ENCODE measurements at regions not wholly inside any gene's neighbourhood (a gene's known extent, or its start where the extent isn't known, plus 50 kb on each side); places are given as distances from the start of the nearest gene placed in this dataset.

- DNase-seq: no peak
Observed at GRCh38 chr20:11437090-11437489, 480.6 kb upstream of the BTBD3 start.

- no peak for DNase-seq
Observed at GRCh38 chr20:11437611-11438380, 479.9 kb upstream of the BTBD3 start.

DNA sequence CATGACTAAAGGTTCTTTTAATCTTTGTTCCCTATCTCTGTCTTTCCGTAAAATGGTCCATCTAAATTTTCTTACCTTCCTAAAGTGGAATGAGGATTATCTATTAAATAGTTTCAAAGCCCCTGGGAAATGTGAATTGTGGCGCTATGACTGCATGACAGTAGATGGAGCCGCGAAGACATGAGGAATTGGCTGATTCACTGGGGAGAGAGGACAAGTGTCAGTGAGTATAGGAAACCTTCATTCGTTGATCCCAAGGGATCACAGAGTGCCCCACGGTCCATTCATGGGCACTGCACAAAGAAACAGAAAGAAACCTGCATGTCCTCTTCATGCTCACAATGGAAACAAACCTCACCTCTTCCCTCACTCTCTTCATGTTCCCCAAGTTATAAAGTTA is 479.3 kb upstream of the BTBD3 start:
- DNase-seq: peak; percentile 7

DNA sequence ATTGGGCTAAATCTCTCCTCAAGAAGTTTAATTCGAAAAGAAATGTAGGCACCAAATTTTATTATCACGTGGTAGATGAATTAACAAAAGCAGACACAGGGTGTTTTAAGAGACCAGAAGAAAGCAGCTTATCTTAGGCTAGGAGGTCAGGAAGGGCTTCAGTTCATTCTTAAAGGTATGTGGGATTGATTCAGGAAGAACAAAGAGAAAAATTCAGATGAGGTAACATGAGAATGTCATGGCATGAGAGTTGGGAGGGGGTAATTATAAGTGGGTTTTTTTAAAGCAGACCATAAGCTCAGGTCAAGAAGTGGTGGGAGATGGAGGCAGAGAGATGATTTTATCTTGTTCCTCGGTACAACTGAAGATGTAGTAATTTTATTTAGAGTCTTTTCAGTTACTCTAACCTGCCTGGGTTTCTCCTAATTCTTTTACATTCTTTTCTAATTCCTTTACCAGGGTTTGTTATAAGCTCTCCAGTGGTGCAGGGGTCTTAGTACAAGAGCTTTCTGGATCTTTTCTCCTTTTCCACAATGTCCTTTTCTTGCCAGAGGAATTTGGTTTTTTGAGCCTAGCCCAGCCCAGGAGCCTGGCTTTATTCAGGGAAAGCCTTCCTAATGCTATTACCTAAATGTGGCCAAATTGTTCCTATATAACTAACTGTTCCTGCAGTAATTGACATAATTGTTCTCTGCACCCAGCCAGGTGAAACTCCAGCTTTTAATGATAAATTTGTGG is 474.1 kb upstream of the BTBD3 start:
- no peak for DNase-seq

- DNase-seq: no peak
Observed at GRCh38 chr20:11445161-11445560, 472.5 kb upstream of the BTBD3 start.

- no peak for DNase-seq
Observed at GRCh38 chr20:11445891-11446290, 471.8 kb upstream of the BTBD3 start.

DNA sequence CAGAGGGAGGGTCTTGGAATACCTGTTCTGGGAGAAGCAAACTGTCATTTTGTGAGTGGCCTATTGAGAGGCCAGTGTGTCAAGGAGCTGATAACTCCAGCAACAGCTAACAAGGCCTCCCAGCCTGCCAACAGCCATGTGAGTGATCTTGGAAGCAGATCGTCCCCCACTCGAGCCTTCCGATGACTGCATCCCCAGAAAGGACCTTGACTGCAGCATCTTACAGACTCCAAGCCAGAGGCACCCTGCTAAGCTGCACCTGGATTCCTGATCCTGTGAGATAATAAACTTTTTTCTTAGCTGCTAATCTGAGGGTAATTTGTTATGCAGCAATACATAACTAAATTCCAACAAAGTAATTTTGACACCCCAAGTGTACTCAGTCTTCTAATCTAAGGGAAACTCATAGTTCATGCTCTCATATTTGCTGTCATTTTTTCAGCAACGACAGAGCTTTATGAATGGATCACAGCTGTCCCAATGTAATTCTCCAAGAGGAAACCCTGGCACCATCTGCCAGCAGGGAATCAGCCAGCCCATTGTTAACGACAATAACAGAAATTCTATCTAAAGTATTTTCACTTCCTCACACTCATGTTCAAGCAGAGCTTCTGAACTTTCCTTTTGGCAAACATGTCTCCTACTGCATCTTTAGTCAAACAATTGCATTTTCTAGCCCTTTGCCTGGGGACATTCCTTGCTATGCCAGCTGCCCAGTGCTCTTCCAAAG is 470.2 kb upstream of the BTBD3 start:
- DNase-seq: no peak

- no peak for DNase-seq
Observed at GRCh38 chr20:11448554-11448953, 469.1 kb upstream of the BTBD3 start.

DNA sequence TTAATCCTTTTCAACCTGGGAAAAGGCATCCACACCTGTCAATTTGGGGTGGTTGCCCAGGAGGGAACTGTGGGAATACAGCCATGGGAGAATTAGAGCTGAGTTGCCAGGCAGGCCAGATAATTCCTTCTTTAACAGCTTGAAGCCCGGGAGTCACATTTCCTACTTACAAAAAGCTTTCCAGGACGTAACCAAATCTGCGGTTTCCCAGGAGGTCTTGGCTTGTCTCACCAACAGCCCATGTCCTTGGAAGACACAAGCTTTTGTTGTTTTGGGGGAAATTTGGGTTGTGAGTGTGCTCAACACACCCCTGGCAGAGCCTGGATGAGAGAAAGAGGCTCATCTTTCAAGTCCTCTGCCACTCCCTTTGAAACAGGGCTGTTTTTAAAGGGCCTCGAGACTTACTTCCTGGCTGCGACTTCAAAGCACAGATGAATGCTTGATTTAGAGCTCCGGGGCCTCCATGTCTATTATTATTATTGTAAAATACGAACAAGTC is 465.9 kb upstream of the BTBD3 start:
- DNase-seq: no peak

DNA sequence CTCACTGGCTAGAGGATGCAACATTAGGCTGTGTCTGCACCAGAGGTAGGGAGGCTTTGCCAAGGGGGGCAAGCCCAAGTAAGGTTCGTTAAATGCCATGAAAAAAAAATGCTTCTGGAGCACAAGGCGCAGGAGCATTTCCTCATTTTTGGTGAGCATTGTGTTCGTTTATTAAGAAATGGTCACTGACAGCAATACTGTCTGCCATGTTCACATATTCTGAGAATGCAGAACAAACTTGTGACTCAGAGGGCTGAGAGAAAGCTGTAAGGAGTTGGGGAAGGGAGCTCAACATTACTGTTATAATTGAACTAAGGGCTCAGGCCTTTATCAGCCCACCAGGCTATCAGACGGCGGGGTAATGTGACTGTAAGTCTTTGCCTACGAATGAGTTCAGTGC is 465.4 kb upstream of the BTBD3 start:
- no peak for DNase-seq

DNA sequence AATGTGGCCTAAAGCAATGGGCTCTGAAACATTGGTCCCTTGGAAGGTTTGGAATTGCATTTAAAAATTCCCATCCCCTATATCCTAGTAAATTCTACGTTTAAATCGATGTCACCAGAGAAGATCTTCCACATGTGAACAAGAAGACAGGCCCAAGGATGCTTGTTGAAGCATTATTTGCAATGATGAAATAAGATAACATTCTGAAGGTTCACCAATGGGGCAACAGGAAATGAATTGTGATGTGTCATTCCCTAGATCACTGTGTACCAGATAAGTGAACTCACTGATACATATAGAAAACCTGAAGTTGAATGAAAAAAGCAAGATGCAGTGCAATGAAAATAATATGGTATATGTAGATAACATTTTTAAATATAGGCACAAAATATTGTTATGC is 464.3 kb upstream of the BTBD3 start:
- DNase-seq: no peak

DNA sequence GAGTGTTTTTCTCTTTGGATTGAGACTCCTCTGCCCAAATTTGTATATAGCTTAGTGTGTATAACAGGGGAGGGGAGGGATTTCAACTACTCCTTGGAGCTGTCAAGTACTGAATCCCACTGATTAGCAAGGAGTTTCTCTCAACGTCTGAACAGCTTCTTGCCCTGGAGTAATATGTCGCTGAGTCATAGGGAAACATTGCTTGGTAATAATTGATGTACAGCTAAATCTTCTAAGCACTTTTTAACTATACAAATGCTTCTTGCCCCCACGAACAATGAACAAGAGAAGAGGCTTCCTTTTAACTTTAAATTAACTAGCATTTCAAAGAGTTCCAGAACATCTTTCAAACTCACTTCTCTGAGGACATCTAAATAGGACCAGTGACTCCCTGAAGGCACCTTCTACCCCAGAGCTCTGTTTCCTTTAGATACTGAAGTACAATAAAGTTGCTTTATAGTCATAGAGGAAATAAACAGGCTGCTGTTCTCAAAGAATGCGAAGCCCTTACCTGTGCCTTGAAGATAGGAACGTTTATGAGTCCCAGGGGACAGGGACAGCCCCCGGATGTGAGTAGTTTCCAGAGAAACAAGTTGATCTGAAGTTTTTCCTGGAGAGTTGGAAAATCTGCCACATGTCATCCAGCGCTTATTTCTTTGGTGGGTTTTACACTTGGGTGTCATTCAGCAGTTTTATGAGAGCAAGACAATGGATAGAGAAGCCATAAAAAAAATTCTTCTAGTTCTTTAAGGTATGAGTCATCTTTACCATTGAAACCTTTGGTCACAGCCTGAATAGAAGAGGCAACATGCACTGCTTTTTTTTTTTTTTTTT is 462.5 kb upstream of the BTBD3 start:
- no peak for DNase-seq

DNA sequence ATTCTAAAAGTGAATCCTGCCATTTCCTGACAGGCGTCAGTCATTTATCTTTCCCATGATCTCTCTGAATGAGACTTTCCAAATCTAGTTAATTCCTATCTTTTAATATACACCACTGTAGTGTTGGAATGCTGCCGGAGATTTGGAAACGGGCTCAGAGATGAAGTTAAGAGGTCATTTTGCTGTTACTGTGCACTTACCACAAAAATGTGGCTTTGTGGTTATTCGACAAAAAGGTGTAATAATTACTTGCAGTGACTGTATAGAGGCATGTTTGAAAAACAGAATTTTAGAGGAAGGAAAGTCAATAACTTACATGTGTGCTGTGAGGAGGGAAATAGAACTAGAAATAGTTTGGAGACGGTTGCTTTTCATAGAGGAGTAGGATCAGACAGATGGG is 460.2 kb upstream of the BTBD3 start:
- DNase-seq: no peak

GRCh38 chr20:11459090-11459890 is 458.4 kb upstream of the BTBD3 start:
- no peak for DNase-seq

- DNase-seq: no peak
Observed at GRCh38 chr20:11467436-11467835, 450.3 kb upstream of the BTBD3 start.

GRCh38 chr20:11468880-11469279 is 448.8 kb upstream of the BTBD3 start:
- DNase-seq: no peak

GRCh38 chr20:11469795-11470435 is 447.8 kb upstream of the BTBD3 start:
- DNase-seq: no peak

DNA sequence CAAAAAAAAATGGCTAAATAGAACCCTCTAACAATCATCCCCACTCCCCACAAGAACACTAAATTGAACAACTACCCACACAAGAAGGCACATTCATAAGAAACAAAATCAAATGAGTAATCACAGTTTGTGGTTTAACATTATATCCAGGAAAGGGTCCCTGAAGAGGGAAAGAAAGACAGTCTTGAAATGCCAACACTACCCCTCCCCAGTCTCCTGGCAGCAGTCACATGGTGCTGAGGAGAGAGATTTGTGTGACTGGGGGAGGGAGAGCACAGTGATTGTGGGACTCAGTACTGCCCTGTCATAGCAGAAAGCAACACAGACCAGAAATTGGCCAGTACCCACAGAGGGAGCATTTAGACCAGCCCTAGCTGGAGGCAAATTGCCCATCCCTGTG is 443.7 kb upstream of the BTBD3 start:
- DNase-seq: no peak

- DNase-seq: no peak
Observed at GRCh38 chr20:11483697-11484096, 434.0 kb upstream of the BTBD3 start.

- no peak for DNase-seq
Observed at GRCh38 chr20:11484479-11484878, 433.2 kb upstream of the BTBD3 start.

DNA sequence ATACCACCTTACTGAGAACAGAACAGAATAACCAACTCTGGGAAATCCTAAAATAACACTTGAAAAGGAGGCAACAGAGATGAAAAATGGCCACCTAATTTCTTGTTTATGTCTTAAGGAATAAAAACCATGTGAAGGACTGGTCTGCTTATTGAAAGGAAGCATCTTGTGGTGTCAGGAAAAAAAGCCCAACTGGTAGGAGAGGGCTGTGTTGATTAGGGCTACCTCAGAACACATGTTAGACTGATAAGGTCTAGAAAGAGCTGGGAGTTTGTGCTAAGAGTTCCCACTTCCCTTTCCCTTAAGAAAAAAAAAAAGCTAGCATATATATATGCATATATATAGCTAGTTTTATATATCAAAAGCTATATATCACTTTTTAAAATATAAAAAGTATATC is 425.3 kb upstream of the BTBD3 start:
- DNase-seq: no peak
